Activated CD8-positive, alpha-beta T cell treated with anti-CD3 and anti-CD28 coated beads for 36 hours (primary cell): ENCODE measurements at regions not wholly inside any gene's neighbourhood (a gene's known extent, or its start where the extent isn't known, plus 50 kb on each side); places are given as distances from the start of the nearest gene placed in this dataset.

Experiments
- ATAC-seq: fragments of 200-7000 bp; cut with Tn5 transposase; one replicate; pipeline ENCODE4 v1.10.0; 2021; ENCODE audit warnings: mild to moderate bottlenecking, moderate library complexity
- CTCF ChIA-PET: fragments of 350-600 bp; sonication (Branson Sonifier 250); formaldehyde crosslinking; loops from one replicate; lab custom pipeline; 2021; ENCODE audit warnings: antibody characterized with exemption; lab: Charles Lee
- POLR2A ChIA-PET: fragments of 350-600 bp; sonication (Branson Sonifier 250); formaldehyde crosslinking; loops from one replicate; lab custom pipeline; 2021; ENCODE audit warnings: antibody characterized with exemption; lab: Charles Lee
- DNase-seq: peaks from one replicate; pipeline ENCODE4 v3.0.0-alpha.2; 2020
- H3K27ac Mint-ChIP-seq: one replicate; pipeline ENCODE4 v1.8.0; 2021; ENCODE audit warnings: mild to moderate bottlenecking, mixed read lengths
- H3K27me3 Mint-ChIP-seq: one replicate; pipeline ENCODE4 v1.8.0; 2021; ENCODE audit warnings: mixed read lengths
- H3K36me3 Mint-ChIP-seq: one replicate; pipeline ENCODE4 v1.8.0; 2021; ENCODE audit warnings: low read depth, mixed read lengths
- H3K4me1 Mint-ChIP-seq: one replicate; pipeline ENCODE4 v1.8.0; 2021; ENCODE audit warnings: low read depth, mixed read lengths
- H3K4me3 Mint-ChIP-seq: one replicate; pipeline ENCODE4 v1.8.0; 2021; ENCODE audit warnings: mild to moderate bottlenecking, moderate library complexity, mixed read lengths
- H3K9me3 Mint-ChIP-seq: one replicate; pipeline ENCODE4 v1.8.0; 2021; ENCODE audit warnings: mixed read lengths
- CTCF ChIP-seq: fragments of 200-600 bp; IDR thresholded peaks from one replicate; pipeline ENCODE4 v1.8.0; 2022; ENCODE audit warnings: antibody characterized with exemption, mild to moderate bottlenecking
- intact Hi-C: fragments of 100-400 bp; cut with micrococcal nuclease; formaldehyde crosslinking; loops from one replicate; pipeline ENCODE4 v1.10.0; 2022

GRCh38 chr20:11048739-11049138 is 374.9 kb upstream of the JAG1 start:
- no peak overlapping the region for H3K4me3 Mint-ChIP-seq
- CTCF ChIA-PET = no interaction called here
- intact Hi-C loops = no loop called here
- H3K4me1 Mint-ChIP-seq = no peaks in the 10 kb centered on the region
- no peaks in the 10 kb centered on the region for H3K9me3 Mint-ChIP-seq
- H3K27me3 Mint-ChIP-seq = no peaks in the 10 kb centered on the region
- DNase-seq = no peak
- H3K36me3 Mint-ChIP-seq = no peaks in the 10 kb centered on the region
- ATAC-seq = no peak
- POLR2A ChIA-PET = no interaction called here
- H3K27ac Mint-ChIP-seq = no peak overlapping the region
- no peak for TF ChIP-seq CTCF

GRCh38 chr20:11050350-11050749 is 376.6 kb upstream of the JAG1 start:
- CTCF ChIA-PET = interaction anchor here (1.4 kb wide), 1 partner anchor 14 kb away, joined by 4 read pairs; no protein-coding TSS in a partner anchor
- DNase-seq (no peak), ATAC-seq (no peak)
- no peak overlapping the region for H3K27ac Mint-ChIP-seq
- no peaks in the 10 kb centered on the region for H3K9me3 Mint-ChIP-seq
- H3K27me3 Mint-ChIP-seq = no peaks in the 10 kb centered on the region
- POLR2A ChIA-PET = no interaction called here
- no peak overlapping the region for H3K4me3 Mint-ChIP-seq
- H3K36me3 Mint-ChIP-seq = no peaks in the 10 kb centered on the region
- no peaks in the 10 kb centered on the region for H3K4me1 Mint-ChIP-seq
- intact Hi-C loops = no loop called here
- TF ChIP-seq CTCF = no peak

- Mint-ChIP-seq H3K9me3 (no peaks in the 10 kb centered on the region), H3K27me3 (no peaks in the 10 kb centered on the region), H3K4me1 (no peaks in the 10 kb centered on the region), H3K36me3 (no peaks in the 10 kb centered on the region), H3K27ac (no peak overlapping the region), H3K4me3 (no peak overlapping the region)
- CTCF ChIA-PET = interaction anchor here (1.4 kb wide), 1 partner anchor 14 kb away, joined by 4 read pairs; no protein-coding TSS in a partner anchor
- TF ChIP-seq CTCF = no peak
- intact Hi-C loops = no loop called here
- ATAC-seq (no peak), DNase-seq (no peak)
- POLR2A ChIA-PET = no interaction called here
Observed at GRCh38 chr20:11051136-11051535, 377.3 kb upstream of the JAG1 start.

- POLR2A ChIA-PET = no interaction called here
- DNase-seq (no peak), ATAC-seq (no peak)
- TF ChIP-seq CTCF = no peak
- H3K36me3 Mint-ChIP-seq = no peaks in the 10 kb centered on the region
- H3K4me1 Mint-ChIP-seq = no peaks in the 10 kb centered on the region
- no peaks in the 10 kb centered on the region for H3K9me3 Mint-ChIP-seq
- H3K27me3 Mint-ChIP-seq = no peaks in the 10 kb centered on the region
- no peak overlapping the region for H3K4me3 Mint-ChIP-seq
- intact Hi-C loops = no loop called here
- H3K27ac Mint-ChIP-seq = no peak overlapping the region
- CTCF ChIA-PET = no interaction called here
Observed at GRCh38 chr20:11053310-11053709, 379.5 kb upstream of the JAG1 start.

GRCh38 chr20:11054266-11054993 is 380.6 kb upstream of the JAG1 start:
- no peaks in the 10 kb centered on the region for H3K27me3 Mint-ChIP-seq
- no peaks in the 10 kb centered on the region for H3K9me3 Mint-ChIP-seq
- H3K4me3 Mint-ChIP-seq = no peak overlapping the region
- CTCF ChIA-PET = no interaction called here
- no peaks in the 10 kb centered on the region for H3K4me1 Mint-ChIP-seq
- ATAC-seq (no peak), DNase-seq (no peak)
- no peak overlapping the region for H3K27ac Mint-ChIP-seq
- intact Hi-C loops = no loop called here
- TF ChIP-seq CTCF = no peak
- POLR2A ChIA-PET = no interaction called here
- H3K36me3 Mint-ChIP-seq = no peaks in the 10 kb centered on the region
